Neural cell (in vitro differentiated cells): ENCODE measurements at regions not wholly inside any gene's neighbourhood (a gene's known extent, or its start where the extent isn't known, plus 50 kb on each side); places are given as distances from the start of the nearest gene placed in this dataset.

ENCODE experiments used
- CTCF ChIP-seq: fragments of 450-650 bp; IDR thresholded peaks from 2 replicates; pipeline ENCODE4 v1.5.1; 2014; ENCODE audit warnings: antibody characterized with exemption, mild to moderate bottlenecking, moderate library complexity; ENCODE audit not compliant: poor library complexity, severe bottlenecking
- EZH2 ChIP-seq: fragments of 200-600, 300-800 bp; shearing (Covaris generic), sonication (generic); IDR thresholded peaks from 2 replicates; pipeline ENCODE4 v1.6.1; 2014; ENCODE audit warnings: antibody characterized with exemption, low read length, borderline replicate concordance, mild to moderate bottlenecking; ENCODE audit not compliant: insufficient read depth, poor library complexity, severe bottlenecking
- SMC3 ChIP-seq: fragments of 450-650 bp; conservative IDR thresholded peaks from 2 replicates; pipeline ENCODE4 v1.6.1; 2014; ENCODE audit warnings: antibody characterized with exemption, mild to moderate bottlenecking, moderate library complexity; ENCODE audit not compliant: poor library complexity

GRCh38 chrX:43505769-43506168, 150.3 kb upstream of the MAOA start:
- TF ChIP-seq EZH2 = no peak
- no peak for TF ChIP-seq CTCF
- no peak for TF ChIP-seq SMC3
